ENCODE measurements at regions not wholly inside any gene's neighbourhood (a gene's known extent, or its start where the extent isn't known, plus 50 kb on each side); places are given as distances from the start of the nearest gene placed in this dataset.

- peaks cover 0 to 3% (median 0%) of the 10 kb centered on the region in 9 donors for H3K27me3 ChIP-seq
- H3K27ac ChIP-seq = no peak overlapping the region
- no peak overlapping the region for H3K4me3 ChIP-seq
- 88 to 91% (median 89%) methylated on average over 7 of the region's 7 CpGs for WGBS, 4 donors
- H3K4me1 ChIP-seq = no peaks in the 10 kb centered on the region
- ATAC-seq = no peak
- TF ChIP-seq CTCF (IDR thresholded peaks at IDR 0.05) (no peak), POLR2A (IDR thresholded peaks at IDR 0.05) (no peak)
- no peaks in the 10 kb centered on the region for H3K9me3 ChIP-seq
- no peak for DNase-seq
- intact Hi-C loops (cut with DNase I) = loop anchor here in 2 of 10 donors (10.0 kb wide), 1 partner anchor 179 kb away; the partner anchor contains the start of gene KIAA1549L (in 2 of the 2)
- no peaks in the 10 kb centered on the region for H3K36me3 ChIP-seq
These were observed 146.4 kb downstream of the C11orf91 start for GRCh38 chr11:33554219-33554618.

- 77 to 96% (median 86%) methylated on average over 1 of the region's 1 CpG for WGBS, 4 donors
- Histone ChIP-seq H3K36me3 (no peaks in the 10 kb centered on the region), H3K27me3 (peaks cover 0 to 3% (median 0%) of the 10 kb centered on the region in 9 donors), H3K4me3 (no peak overlapping the region), H3K4me1 (no peaks in the 10 kb centered on the region), H3K27ac (no peak overlapping the region), H3K9me3 (no peaks in the 10 kb centered on the region)
- intact Hi-C loops (cut with DNase I) = loop anchor here in 2 of 10 donors (10.0 kb wide), 1 partner anchor 179 kb away; the partner anchor contains the start of gene KIAA1549L (in 2 of the 2)
- TF ChIP-seq CTCF (IDR thresholded peaks at IDR 0.05) = no peak
- TF ChIP-seq POLR2A (IDR thresholded peaks at IDR 0.05) = no peak
- ATAC-seq = no peak
- DNase-seq = no peak
These were observed 147.1 kb downstream of the C11orf91 start for GRCh38 chr11:33553486-33553885.

GRCh38 chr11:33552756-33553155 lies 147.9 kb downstream of the C11orf91 start:
- Histone ChIP-seq H3K27ac (no peak overlapping the region), H3K4me1 (no peaks in the 10 kb centered on the region), H3K27me3 (peaks cover 0 to 3% (median 0%) of the 10 kb centered on the region in 9 donors), H3K36me3 (no peaks in the 10 kb centered on the region), H3K4me3 (no peak overlapping the region), H3K9me3 (no peaks in the 10 kb centered on the region)
- DNase-seq = no peak
- no peak for ATAC-seq
- WGBS, 4 donors = 87 to 94% (median 91%) methylated on average over 3 of the region's 3 CpGs
- intact Hi-C loops (cut with DNase I) = loop anchor here in 2 of 10 donors (10.0 kb wide), 1 partner anchor 178 kb away; the partner anchor contains the start of gene KIAA1549L (in 2 of the 2)
- TF ChIP-seq CTCF (IDR thresholded peaks at IDR 0.05) = no peak
- no peak for TF ChIP-seq POLR2A (IDR thresholded peaks at IDR 0.05)

- H3K4me3 ChIP-seq = no peak overlapping the region
- H3K4me1 ChIP-seq = no peaks in the 10 kb centered on the region
- H3K27me3 ChIP-seq = peaks cover 0 to 3% (median 0%) of the 10 kb centered on the region in 9 donors
- DNase-seq (no peak), ATAC-seq (no peak)
- H3K36me3 ChIP-seq = no peaks in the 10 kb centered on the region
- no peaks in the 10 kb centered on the region for H3K9me3 ChIP-seq
- 86 to 94% (median 89%) methylated on average over 3 of the region's 3 CpGs for WGBS, 4 donors
- intact Hi-C loops (cut with DNase I) = loop anchor here in 2 of 10 donors (10.0 kb wide), 1 partner anchor 176 kb away; the partner anchor contains the start of gene KIAA1549L (in 2 of the 2)
- H3K27ac ChIP-seq = no peak overlapping the region
- TF ChIP-seq CTCF (IDR thresholded peaks at IDR 0.05) (no peak), POLR2A (IDR thresholded peaks at IDR 0.05) (no peak)
These were observed 149.6 kb downstream of the C11orf91 start for GRCh38 chr11:33551051-33551450.

Data from heart left ventricle (tissue), 16 donors.